Neuronal stem cell (in vitro differentiated cells): ENCODE measurements at regions not wholly inside any gene's neighbourhood (a gene's known extent, or its start where the extent isn't known, plus 50 kb on each side); places are given as distances from the start of the nearest gene placed in this dataset.

ENCODE experiments used
- DNase-seq: peaks from one replicate; pipeline ENCODE4 v3.0.0-alpha.2; 2013; ENCODE audit warnings: low spot score
- H2AFZ ChIP-seq: one replicate; pipeline ENCODE4 v1.6.1; 2013; ENCODE audit warnings: mild to moderate bottlenecking, low read length, inconsistent platforms
- H2AK5ac ChIP-seq: 2 replicates; pipeline ENCODE4 v1.6.1; 2013; ENCODE audit warnings: low read depth, mild to moderate bottlenecking, inconsistent platforms, low read length, moderate library complexity, mixed read lengths
- H2BK120ac ChIP-seq: 2 replicates; pipeline ENCODE4 v1.6.1; 2013; ENCODE audit warnings: low read depth, mild to moderate bottlenecking, inconsistent platforms, low read length, moderate library complexity, mixed read lengths
- H2BK12ac ChIP-seq: one replicate; pipeline ENCODE4 v1.6.1; 2013; ENCODE audit warnings: low read length, inconsistent platforms
- H2BK15ac ChIP-seq: 2 replicates; pipeline ENCODE4 v1.6.1; 2013; ENCODE audit warnings: mild to moderate bottlenecking, low read length, inconsistent platforms, mixed read lengths
- H2BK5ac ChIP-seq: one replicate; pipeline ENCODE4 v1.6.1; 2013; ENCODE audit warnings: inconsistent platforms, mild to moderate bottlenecking, low read length, moderate library complexity
- H3K14ac ChIP-seq: one replicate; pipeline ENCODE4 v1.6.1; 2013; ENCODE audit warnings: low read length, inconsistent platforms
- H3K18ac ChIP-seq: 2 replicates; pipeline ENCODE4 v1.6.1; 2013; ENCODE audit warnings: low read length, inconsistent platforms
- H3K23ac ChIP-seq: 2 replicates; pipeline ENCODE4 v1.6.1; 2013; ENCODE audit warnings: low read depth, mild to moderate bottlenecking, mixed read lengths, low read length, inconsistent platforms; ENCODE audit not compliant: poor library complexity
- H3K27ac ChIP-seq: replicated peaks from 3 replicates; pipeline ENCODE4 v1.5.1; 2013; ENCODE audit warnings: low read length, inconsistent platforms
- H3K27me3 ChIP-seq, 3 experiments: 2 replicates each; pipeline ENCODE4 v1.6.1; 2013; ENCODE audit warnings: low read length in 3 of 3, mild to moderate bottlenecking in 2 of 3, inconsistent platforms in 1 of 3, low read depth in 1 of 3, mixed read lengths in 1 of 3, moderate library complexity in 1 of 3; ENCODE audit not compliant: control insufficient read depth in 3 of 3, insufficient read depth in 3 of 3
- H3K36me3 ChIP-seq, 2 donors: replicated peaks in 1 of 2; 2 replicates each; pipeline ENCODE4 v1.6.1; 2013; ENCODE audit warnings: low read length in 2 of 2; ENCODE audit not compliant: control insufficient read depth in 2 of 2, insufficient read depth in 2 of 2
- H3K4ac ChIP-seq: 2 replicates; pipeline ENCODE4 v1.6.1; 2013; ENCODE audit warnings: inconsistent platforms, mild to moderate bottlenecking, low read length, moderate library complexity
- H3K4me1 ChIP-seq, 2 donors: 1 replicate in 1 of 2; 2 replicates in 1 of 2; pipeline ENCODE4 v1.6.1; 2013; ENCODE audit warnings: low read length in 2 of 2, low read depth in 1 of 2; ENCODE audit not compliant: control insufficient read depth in 2 of 2, insufficient read depth in 1 of 2
- H3K4me2 ChIP-seq: one replicate; pipeline ENCODE4 v1.6.1; 2013; ENCODE audit warnings: mild to moderate bottlenecking, low read length, inconsistent platforms; ENCODE audit not compliant: insufficient read depth, poor library complexity, severe bottlenecking
- H3K4me3 ChIP-seq, 2 donors: 2 replicates each; pipeline ENCODE4 v1.5.1; 2013; ENCODE audit warnings: low read length in 2 of 2, mild to moderate bottlenecking in 2 of 2, inconsistent platforms in 1 of 2, moderate library complexity in 1 of 2
- H3K79me1 ChIP-seq: one replicate; pipeline ENCODE4 v1.6.1; 2013; ENCODE audit warnings: low read depth, mild to moderate bottlenecking, inconsistent platforms, low read length, moderate library complexity
- H3K9ac ChIP-seq: one replicate; pipeline ENCODE4 v1.6.1; 2013; ENCODE audit warnings: mild to moderate bottlenecking, low read depth, low read length, inconsistent platforms; ENCODE audit not compliant: poor library complexity
- H3K9me3 ChIP-seq, 2 donors: replicated peaks in 1 of 2; 2 replicates each; pipeline versions ENCODE3 to v1.6.1; 2013; ENCODE audit warnings: low read length in 2 of 2, mild to moderate bottlenecking in 2 of 2, inconsistent platforms in 1 of 2, low read depth in 1 of 2, mixed read lengths in 1 of 2, moderate library complexity in 1 of 2; ENCODE audit not compliant: control insufficient read depth in 2 of 2, insufficient read depth in 1 of 2
- H4K8ac ChIP-seq: one replicate; pipeline ENCODE4 v1.6.1; 2013; ENCODE audit warnings: low read depth, mild to moderate bottlenecking, inconsistent platforms, low read length, moderate library complexity
- H4K91ac ChIP-seq: one replicate; pipeline ENCODE4 v1.6.1; 2013; ENCODE audit warnings: low read length, low read depth, mild to moderate bottlenecking, inconsistent platforms; ENCODE audit not compliant: poor library complexity
- WGBS, 2 donors: extraction: QIAGEN DNeasy Blood & Tissue Kit; methylation state at CpG; one replicate each; pipeline ENCODE4 v1.1.7; 2013; ENCODE audit warnings: missing lambda C conversion rate in 2 of 2, mixed read lengths in 1 of 2; ENCODE audit not compliant: insufficient read length in 2 of 2, insufficient replicate concordance in 1 of 2; ENCODE audit errors: extremely low coverage in 2 of 2; 5-methylcytosine and 5-hydroxymethylcytosine counted together

- no peak overlapping the region for H2BK12ac ChIP-seq
- H2BK120ac ChIP-seq, result no peak overlapping the region
- no peak overlapping the region for H3K4me3 ChIP-seq
- H3K9me3 ChIP-seq, result no peaks in the 10 kb centered on the region
- H2BK15ac ChIP-seq, result no peak overlapping the region
- H3K23ac ChIP-seq, result no peak overlapping the region
- no peak overlapping the region for H2AK5ac ChIP-seq
- peaks cover 6 to 16% of the 10 kb centered on the region in 2 donors for H3K4me1 ChIP-seq
- H2AFZ ChIP-seq, result peak overlapping the region; percentile 8
- no CpG with 5 or more reads among the region's 6 CpGs for WGBS, 2 donors
- H3K18ac ChIP-seq, result no peak overlapping the region
- no peak overlapping the region for H3K14ac ChIP-seq
- DNase-seq, result peak; percentile 21
- H3K79me1 ChIP-seq, result no peaks in the 10 kb centered on the region
- no peak overlapping the region for H3K27ac ChIP-seq
- H3K4ac ChIP-seq, result no peak overlapping the region
- H3K9ac ChIP-seq, result no peak overlapping the region
- H4K91ac ChIP-seq, result no peak overlapping the region
- no peak overlapping the region for H3K4me2 ChIP-seq
- no peaks in the 10 kb centered on the region for H3K36me3 ChIP-seq
- no peaks in the 10 kb centered on the region for H3K27me3 ChIP-seq
- no peak overlapping the region for H2BK5ac ChIP-seq
- H4K8ac ChIP-seq, result no peak overlapping the region
These were observed 77.3 kb upstream of the MAN2A1 start for GRCh38 chr5:109612278-109612905.

DNA sequence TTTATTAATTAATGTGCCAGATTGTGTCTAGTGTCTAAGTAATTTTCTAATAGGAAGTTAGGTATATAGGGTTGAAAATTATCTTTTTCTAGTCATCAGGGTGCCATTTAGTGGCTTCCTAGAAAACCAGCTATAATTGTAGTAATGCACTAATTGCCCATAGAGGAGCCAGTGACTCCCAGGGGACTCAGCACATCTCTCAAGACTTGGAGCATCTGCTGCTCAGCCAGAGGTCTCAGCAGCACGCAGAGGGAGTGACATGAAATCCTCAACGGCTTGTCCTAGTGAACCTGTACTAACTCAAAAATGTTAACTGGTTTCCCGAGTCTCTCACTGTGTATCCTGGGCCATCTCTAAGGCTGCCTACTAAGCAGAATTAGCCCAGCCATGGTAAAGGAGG is 78.2 kb upstream of the MAN2A1 start:
- DNase-seq, result no peak
- Histone ChIP-seq H3K36me3 (no peaks in the 10 kb centered on the region), H3K18ac (peak overlapping the region; percentile 24), H3K9ac (no peak overlapping the region), H3K4me1 (peaks cover 6 to 16% of the 10 kb centered on the region in 2 donors), H3K4ac (no peak overlapping the region), H2AK5ac (no peak overlapping the region), H3K23ac (no peak overlapping the region), H3K14ac (no peak overlapping the region), H2BK120ac (no peak overlapping the region), H2BK12ac (no peak overlapping the region), H2AFZ (peak overlapping the region; percentile 26), H3K79me1 (no peaks in the 10 kb centered on the region), H2BK5ac (no peak overlapping the region), H3K4me2 (no peak overlapping the region), H2BK15ac (no peak overlapping the region), H4K91ac (no peak overlapping the region), H4K8ac (no peak overlapping the region), H3K27me3 (no peaks in the 10 kb centered on the region), H3K27ac (no peak overlapping the region), H3K9me3 (no peaks in the 10 kb centered on the region), H3K4me3 (no peak overlapping the region)
- no CpG with 5 or more reads among the region's 3 CpGs for WGBS, 2 donors

GRCh38 chr5:109611061-109611460 is 78.7 kb upstream of the MAN2A1 start:
- no peak overlapping the region for H3K27ac ChIP-seq
- no peak overlapping the region for H4K8ac ChIP-seq
- WGBS, 2 donors, result no CpG with 5 or more reads among the region's 4 CpGs
- no peak overlapping the region for H3K9ac ChIP-seq
- no peaks in the 10 kb centered on the region for H3K9me3 ChIP-seq
- H4K91ac ChIP-seq, result no peak overlapping the region
- no peak overlapping the region for H2AFZ ChIP-seq
- H3K14ac ChIP-seq, result no peak overlapping the region
- H3K36me3 ChIP-seq, result no peaks in the 10 kb centered on the region
- H3K27me3 ChIP-seq, result no peaks in the 10 kb centered on the region
- H3K18ac ChIP-seq, result no peak overlapping the region
- H2BK120ac ChIP-seq, result no peak overlapping the region
- no peak overlapping the region for H2BK15ac ChIP-seq
- no peak overlapping the region for H2BK12ac ChIP-seq
- H3K4ac ChIP-seq, result no peak overlapping the region
- H3K23ac ChIP-seq, result no peak overlapping the region
- DNase-seq, result no peak
- no peak overlapping the region for H2AK5ac ChIP-seq
- no peaks in the 10 kb centered on the region for H3K79me1 ChIP-seq
- H3K4me3 ChIP-seq, result no peak overlapping the region
- no peak overlapping the region for H3K4me2 ChIP-seq
- H2BK5ac ChIP-seq, result no peak overlapping the region
- peaks cover 6 to 16% of the 10 kb centered on the region in 2 donors for H3K4me1 ChIP-seq

- WGBS, 2 donors, result no CpG with 5 or more reads among the region's 3 CpGs
- no peaks in the 10 kb centered on the region for H3K36me3 ChIP-seq
- H2BK120ac ChIP-seq, result no peak overlapping the region
- H4K91ac ChIP-seq, result no peak overlapping the region
- no peak overlapping the region for H3K4me3 ChIP-seq
- H2AK5ac ChIP-seq, result no peak overlapping the region
- H2BK5ac ChIP-seq, result no peak overlapping the region
- no peak overlapping the region for H3K27ac ChIP-seq
- no peaks in the 10 kb centered on the region for H3K27me3 ChIP-seq
- no peak overlapping the region for H3K9ac ChIP-seq
- no peak overlapping the region for H4K8ac ChIP-seq
- H3K4ac ChIP-seq, result no peak overlapping the region
- H3K4me1 ChIP-seq, result peaks cover 6 to 16% of the 10 kb centered on the region in 2 donors
- H2AFZ ChIP-seq, result no peak overlapping the region
- no peak overlapping the region for H3K23ac ChIP-seq
- no peak overlapping the region for H2BK15ac ChIP-seq
- H3K79me1 ChIP-seq, result no peaks in the 10 kb centered on the region
- no peak overlapping the region for H3K18ac ChIP-seq
- no peak for DNase-seq
- H3K4me2 ChIP-seq, result no peak overlapping the region
- no peaks in the 10 kb centered on the region for H3K9me3 ChIP-seq
- no peak overlapping the region for H2BK12ac ChIP-seq
- H3K14ac ChIP-seq, result no peak overlapping the region
These were observed 79.1 kb upstream of the MAN2A1 start for GRCh38 chr5:109610581-109610980.
